HCT116 (cell line): ENCODE measurements at regions not wholly inside any gene's neighbourhood (a gene's known extent, or its start where the extent isn't known, plus 50 kb on each side); places are given as distances from the start of the nearest gene placed in this dataset.

ENCODE experiments used
- ATF3 ChIP-seq: IDR thresholded peaks from 2 replicates; pipeline ENCODE4 v1.6.1; 2012
- CTCF ChIP-seq, 3 experiments: fragments of 200-600 bp in 1 of 3; sonication (generic) in 1 of 3; IDR thresholded peaks in 2 of 3; conservative IDR thresholded peaks in 1 of 3; 2 replicates each; pipeline ENCODE4 v1.5.1; 2012 to 2017; ENCODE audit warnings: low read depth in 2 of 3, low read length in 2 of 3, antibody characterized with exemption in 1 of 3, borderline replicate concordance in 1 of 3, control low read depth in 1 of 3, mild to moderate bottlenecking in 1 of 3, mixed read lengths in 1 of 3, mixed run types in 1 of 3, moderate library complexity in 1 of 3; ENCODE audit not compliant: insufficient read depth in 1 of 3
- EZH2phosphoT487 ChIP-seq: fragments of 200-600 bp; IDR thresholded peaks from 2 replicates; pipeline ENCODE4 v1.6.1; 2018; ENCODE audit warnings: antibody characterized with exemption, borderline replicate concordance
- POLR2A ChIP-seq: IDR thresholded peaks from 2 replicates; pipeline ENCODE4 v1.7.0; 2011; ENCODE audit warnings: borderline replicate concordance; ENCODE audit not compliant: insufficient read depth, insufficient read length; ENCODE audit errors: extremely low read depth
- RAD21 ChIP-seq: IDR thresholded peaks from 2 replicates; pipeline ENCODE4 v1.6.1; 2012; ENCODE audit warnings: low read depth, mild to moderate bottlenecking
- REST ChIP-seq: IDR thresholded peaks from 2 replicates; pipeline ENCODE4 v1.6.1; 2012; ENCODE audit warnings: low read depth
- SIN3A ChIP-seq: IDR thresholded peaks from 2 replicates; pipeline ENCODE4 v1.6.1; 2012; ENCODE audit warnings: low read depth
- ZBTB33 ChIP-seq: IDR thresholded peaks from 2 replicates; pipeline ENCODE4 v1.6.1; 2011; ENCODE audit warnings: mild to moderate bottlenecking, low read length, moderate library complexity; ENCODE audit not compliant: insufficient replicate concordance; ENCODE audit errors: extremely low read depth

- TF ChIP-seq CTCF (IDR thresholded peaks at IDR 0.05 in 2 of 3, conservative IDR thresholded peaks at IDR 0.05 in 1 of 3; ENCODE audit: borderline replicate concordance in 1 of 3, insufficient read depth in 1 of 3, low read depth in 2 of 3, low read length in 2 of 3) (no peak), ATF3 (no peak), EZH2phosphoT487 (no peak), POLR2A (no peak), ZBTB33 (no peak), SIN3A (no peak), RAD21 (no peak), REST (no peak)
Measured at GRCh38 chrX:129026202-129026601, 497.1 kb downstream of the SMARCA1 start.
